NCI-H2196 treated with DMSO at 0.1 percent for 48 hours (cell line): ENCODE measurements at regions not wholly inside any gene's neighbourhood (a gene's known extent, or its start where the extent isn't known, plus 50 kb on each side); places are given as distances from the start of the nearest gene placed in this dataset.
"Not testable (repeated sequence)": the region's sequence is repeated elsewhere in the genome, so short reads cannot be mapped to it uniquely, and the experiment has no call there.

Source experiments
- DNase-seq: peaks from one replicate; lab custom pipeline; 2025; ENCODE audit not compliant: unreplicated experiment; lab: John Stamatoyannopoulos, UW

- no peak for DNase-seq
Measured at GRCh38 chr4:77305766-77306165, 148.8 kb downstream of the CCNG2 start.

- DNase-seq, result no peak
Measured at GRCh38 chr4:77306496-77306895, 149.5 kb downstream of the CCNG2 start.

GRCh38 chr4:77308843-77309242 lies 151.8 kb downstream of the CCNG2 start:
- DNase-seq, result no peak

GRCh38 chr4:77309496-77309895 lies 152.5 kb downstream of the CCNG2 start:
- DNase-seq, result no peak

DNA sequence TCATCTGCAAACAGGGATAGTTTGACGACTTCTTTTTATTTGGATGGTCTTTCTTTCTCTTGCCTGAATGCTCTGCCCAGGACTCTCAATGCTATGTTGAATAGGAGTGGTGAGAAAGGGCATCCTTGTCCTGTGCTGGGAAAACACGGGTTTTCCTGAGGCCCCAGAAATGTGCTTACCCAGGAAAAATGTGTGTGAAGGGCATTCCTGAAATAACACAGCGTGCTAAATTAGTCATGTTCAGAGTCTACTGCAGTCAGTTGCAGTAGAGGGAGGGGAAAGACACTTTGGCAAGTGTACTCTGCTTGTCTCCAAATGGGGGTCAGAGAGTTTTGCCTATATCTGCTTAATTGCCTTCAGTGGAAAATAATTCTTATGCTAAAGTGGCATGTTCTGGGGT lies 153.9 kb downstream of the CCNG2 start:
- DNase-seq, result no peak

GRCh38 chr4:77314697-77315096 lies 157.7 kb downstream of the CCNG2 start:
- no peak for DNase-seq

DNA sequence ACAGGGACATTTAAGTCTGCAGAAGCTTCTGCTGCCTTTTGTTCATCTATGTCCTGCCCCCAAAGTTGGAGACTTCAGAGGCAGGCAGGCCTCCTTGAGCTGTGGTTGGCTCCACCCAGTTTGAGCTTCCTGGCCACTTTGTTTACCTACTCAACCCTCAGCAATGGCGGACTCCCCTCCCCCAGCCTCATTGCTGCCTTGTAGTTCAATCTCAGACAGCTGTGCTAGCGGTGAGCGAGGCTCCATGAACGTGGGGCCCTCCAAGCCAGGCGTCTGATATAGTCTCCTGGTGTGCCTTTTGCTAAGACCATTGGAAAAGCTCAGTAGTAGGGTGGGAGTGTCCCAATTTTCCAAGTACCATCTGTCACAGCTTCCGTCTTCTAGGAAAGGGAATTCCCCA lies 170.1 kb downstream of the CCNG2 start:
- DNase-seq, result no peak

GRCh38 chr4:77332696-77333270 lies 175.8 kb downstream of the CCNG2 start:
- no peak for DNase-seq

GRCh38 chr4:77336411-77337142 lies 179.6 kb downstream of the CCNG2 start:
- DNase-seq, result no peak

DNA sequence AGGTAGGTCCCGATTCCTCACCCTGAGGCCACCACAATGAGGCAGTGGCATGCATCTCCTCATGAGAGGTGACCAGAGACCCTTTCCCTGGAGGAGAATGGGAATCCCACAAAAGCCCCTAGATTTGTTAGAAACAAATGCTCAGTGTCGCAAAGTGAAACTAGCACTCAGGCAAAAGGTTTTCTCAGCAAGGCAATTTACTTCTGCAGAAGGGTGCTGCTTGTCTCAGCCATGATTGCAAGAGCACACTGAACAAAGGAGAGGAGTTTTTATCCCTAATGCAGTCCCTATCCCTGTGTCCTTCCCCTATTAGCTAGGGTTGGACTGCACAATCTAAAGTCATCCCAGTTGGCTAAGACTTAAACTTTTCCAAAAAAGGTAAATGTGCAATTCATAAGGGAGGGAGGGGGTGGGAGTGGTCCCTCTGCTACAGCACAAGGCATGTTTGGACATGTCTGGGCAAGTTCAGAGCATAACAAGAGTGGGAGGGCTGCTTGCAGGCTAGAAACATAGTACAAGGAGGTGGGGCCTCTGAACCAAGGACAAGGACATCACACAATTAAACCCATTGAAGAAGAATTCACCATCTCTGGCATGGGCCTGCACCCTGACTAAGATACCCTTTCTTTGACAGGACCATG lies 185.3 kb downstream of the CCNG2 start:
- no peak for DNase-seq

- no peak for DNase-seq
Measured at GRCh38 chr4:77344001-77344400, 187.0 kb downstream of the CCNG2 start.

- DNase-seq, result no peak
Measured at GRCh38 chr4:77344784-77345183, 187.8 kb downstream of the CCNG2 start.

- DNase-seq, result no peak
Measured at GRCh38 chr4:77347351-77347966, 190.5 kb downstream of the CCNG2 start.

GRCh38 chr4:77348815-77349214 lies 191.8 kb downstream of the CCNG2 start:
- no peak for DNase-seq

GRCh38 chr4:77349364-77349763 lies 192.4 kb downstream of the CCNG2 start:
- no peak for DNase-seq

GRCh38 chr4:77349796-77350195 lies 192.8 kb downstream of the CCNG2 start:
- no peak for DNase-seq

- no peak for DNase-seq
Measured at GRCh38 chr4:77352192-77352591, 195.2 kb downstream of the CCNG2 start.

GRCh38 chr4:77353724-77354315 lies 196.8 kb downstream of the CCNG2 start:
- not testable (repeated sequence) for DNase-seq

DNA sequence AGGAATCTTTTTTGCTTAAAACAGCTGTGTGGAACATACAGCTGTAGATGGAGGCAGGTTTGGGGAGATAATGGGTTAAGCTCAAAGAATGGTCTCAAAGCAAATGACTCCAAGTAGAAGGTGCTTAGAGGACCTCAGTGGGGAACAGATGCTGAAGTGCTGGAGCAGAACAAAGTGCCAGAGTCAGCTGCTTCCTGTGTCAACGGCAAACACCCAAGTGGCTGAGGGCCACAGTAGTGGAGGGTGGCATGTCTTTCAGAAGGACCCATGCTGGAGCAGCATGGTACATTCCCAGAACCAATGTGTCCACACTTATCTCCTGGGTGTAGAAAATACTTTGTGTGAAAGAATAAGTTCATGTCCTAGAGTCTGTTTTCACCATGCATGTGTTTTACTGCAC lies 197.5 kb downstream of the CCNG2 start:
- DNase-seq, result no peak

DNA sequence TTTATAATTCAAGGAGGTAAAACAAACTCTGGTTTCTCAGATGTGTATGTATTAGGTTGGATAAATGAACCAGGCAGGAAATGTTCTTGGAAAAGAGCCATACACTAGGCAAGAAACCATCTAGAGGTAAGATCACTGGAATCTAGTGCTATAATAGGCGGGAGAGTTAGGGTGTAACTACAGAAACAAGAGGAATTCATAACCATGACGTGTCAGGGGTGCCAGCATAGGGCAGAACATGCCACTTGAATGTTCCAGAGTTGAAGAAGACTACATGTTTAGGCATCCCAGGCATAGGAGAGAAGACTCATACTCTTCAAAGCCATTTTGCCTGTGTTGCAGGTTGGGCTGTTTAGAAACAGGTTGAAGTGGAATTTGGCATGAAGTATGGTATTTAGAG lies 198.7 kb downstream of the CCNG2 start:
- DNase-seq, result no peak

DNA sequence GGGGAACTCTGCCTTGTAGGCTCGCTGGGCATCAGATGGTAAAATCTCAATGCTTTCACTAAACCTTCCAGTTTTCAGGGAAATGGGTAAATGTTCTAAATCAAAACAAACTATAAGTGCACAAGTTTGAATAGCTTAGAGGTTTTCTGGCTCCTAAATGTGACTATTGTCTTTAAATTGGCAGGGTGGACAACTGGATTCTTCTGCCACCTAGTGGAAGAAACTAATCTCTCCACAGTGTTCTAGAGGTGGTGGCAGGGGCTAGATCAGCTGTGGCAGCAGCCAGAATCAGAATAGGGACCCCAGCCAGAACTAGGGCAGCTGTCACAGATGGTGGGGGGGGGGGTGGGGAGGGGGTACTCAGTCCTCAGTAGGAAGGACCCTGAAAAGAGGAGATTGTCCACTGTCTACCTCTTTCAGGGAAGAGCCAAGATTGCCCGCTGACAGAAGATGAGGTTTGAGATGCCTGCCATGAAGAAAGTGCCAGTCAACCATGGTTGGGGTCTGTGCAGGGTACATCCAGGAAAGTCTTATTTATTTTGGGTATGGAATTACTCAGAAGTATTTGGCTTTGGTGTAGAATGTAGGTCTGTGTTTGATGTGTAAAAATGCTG lies 201.4 kb downstream of the CCNG2 start:
- no peak for DNase-seq
